Ascending aorta (tissue), 2 donors: ENCODE measurements at regions not wholly inside any gene's neighbourhood (a gene's known extent, or its start where the extent isn't known, plus 50 kb on each side); places are given as distances from the start of the nearest gene placed in this dataset.

Experiments used
- DNase-seq, 2 donors: peaks; one replicate each; pipeline ENCODE4 v3.0.0-alpha.2; 2019; ENCODE audit warnings: low spot score in 2 of 2
- H3K27ac ChIP-seq, 2 donors: fragments of 200-600 bp; sonication (generic); one replicate each; pipeline ENCODE4 v1.5.1; 2016 to 2017; ENCODE audit warnings: mild to moderate bottlenecking in 1 of 2
- H3K27me3 ChIP-seq: fragments of 200-600 bp; sonication (generic); one replicate; pipeline ENCODE4 v1.5.1; 2017
- H3K36me3 ChIP-seq, 2 donors: fragments of 200-600 bp; sonication (generic); one replicate each; pipeline ENCODE4 v1.5.1; 2016
- H3K4me1 ChIP-seq, 2 donors: fragments of 200-600 bp; sonication (generic); one replicate each; pipeline ENCODE4 v1.5.1; 2016 to 2017; ENCODE audit warnings: mild to moderate bottlenecking in 1 of 2
- H3K4me3 ChIP-seq, 2 donors: fragments of 200-600 bp; sonication (generic); one replicate each; pipeline ENCODE4 v1.5.1; 2016 to 2017; ENCODE audit warnings: mild to moderate bottlenecking in 1 of 2
- H3K9me3 ChIP-seq, 2 donors: fragments of 200-600 bp; sonication (generic); one replicate each; pipeline ENCODE4 v1.5.1; 2016
- CTCF ChIP-seq, 3 experiments: fragments of 200-600 bp in 2 of 3; fragments of 450-650 bp in 1 of 3; sonication (generic) in 2 of 3; IDR thresholded peaks; one replicate each; pipeline ENCODE4 v1.5.1; 2016 to 2019; ENCODE audit warnings: antibody characterized with exemption in 3 of 3, mild to moderate bottlenecking in 1 of 3, moderate library complexity in 1 of 3
- intact Hi-C: fragments of 100-400 bp; cut with DNase I; formaldehyde crosslinking; loops from one replicate; pipeline ENCODE4 v1.15.1; 2023

GRCh38 chr4:124565371-124565770 lies 147.2 kb downstream of the ANKRD50 start:
- no peak for TF ChIP-seq CTCF (IDR thresholded peaks at IDR 0.05)
- intact Hi-C loops: no loop called here
- Histone ChIP-seq H3K4me3 (no peak overlapping the region), H3K4me1 (no peaks in the 10 kb centered on the region), H3K36me3 (no peaks in the 10 kb centered on the region), H3K27me3 (no peaks in the 10 kb centered on the region), H3K9me3 (no peaks in the 10 kb centered on the region), H3K27ac (no peak overlapping the region)
- no peak for DNase-seq

GRCh38 chr4:124566030-124566429 lies 146.5 kb downstream of the ANKRD50 start:
- TF ChIP-seq CTCF (IDR thresholded peaks at IDR 0.05): no peak
- Histone ChIP-seq H3K4me3 (no peak overlapping the region), H3K27ac (no peak overlapping the region), H3K36me3 (no peaks in the 10 kb centered on the region), H3K9me3 (no peaks in the 10 kb centered on the region), H3K4me1 (no peaks in the 10 kb centered on the region), H3K27me3 (no peaks in the 10 kb centered on the region)
- intact Hi-C loops: no loop called here
- no peak for DNase-seq

- H3K9me3 ChIP-seq: no peaks in the 10 kb centered on the region
- TF ChIP-seq CTCF (IDR thresholded peaks at IDR 0.05): no peak
- no peaks in the 10 kb centered on the region for H3K27me3 ChIP-seq
- H3K4me3 ChIP-seq: no peak overlapping the region
- no peak overlapping the region for H3K27ac ChIP-seq
- no peaks in the 10 kb centered on the region for H3K4me1 ChIP-seq
- no peak for DNase-seq
- H3K36me3 ChIP-seq: no peaks in the 10 kb centered on the region
- intact Hi-C loops: no loop called here
Measured at GRCh38 chr4:124573056-124573455, 139.5 kb downstream of the ANKRD50 start.

- H3K36me3 ChIP-seq: no peaks in the 10 kb centered on the region
- DNase-seq: no peak
- H3K4me1 ChIP-seq: no peaks in the 10 kb centered on the region
- no peak overlapping the region for H3K4me3 ChIP-seq
- no peaks in the 10 kb centered on the region for H3K9me3 ChIP-seq
- H3K27ac ChIP-seq: no peak overlapping the region
- no peaks in the 10 kb centered on the region for H3K27me3 ChIP-seq
- intact Hi-C loops: no loop called here
- TF ChIP-seq CTCF (IDR thresholded peaks at IDR 0.05): no peak
Measured at GRCh38 chr4:124579896-124580295, 132.6 kb downstream of the ANKRD50 start.

- intact Hi-C loops: no loop called here
- Histone ChIP-seq H3K4me3 (no peak overlapping the region), H3K9me3 (peaks cover 0 to 7% of the 10 kb centered on the region in 2 donors), H3K27ac (no peak overlapping the region), H3K36me3 (no peaks in the 10 kb centered on the region), H3K4me1 (no peaks in the 10 kb centered on the region), H3K27me3 (no peaks in the 10 kb centered on the region)
- TF ChIP-seq CTCF (IDR thresholded peaks at IDR 0.05): no peak
- DNase-seq: no peak
Measured at GRCh38 chr4:124583797-124584196, 128.7 kb downstream of the ANKRD50 start.

GRCh38 chr4:124589786-124590185 lies 122.7 kb downstream of the ANKRD50 start:
- intact Hi-C loops: no loop called here
- DNase-seq: no peak
- Histone ChIP-seq H3K9me3 (peaks cover 0 to 7% of the 10 kb centered on the region in 2 donors), H3K36me3 (no peaks in the 10 kb centered on the region), H3K4me3 (no peak overlapping the region), H3K27ac (no peak overlapping the region), H3K27me3 (no peaks in the 10 kb centered on the region), H3K4me1 (no peaks in the 10 kb centered on the region)
- TF ChIP-seq CTCF (IDR thresholded peaks at IDR 0.05): no peak
